GM12878 (cell line): ENCODE measurements at regions not wholly inside any gene's neighbourhood (a gene's known extent, or its start where the extent isn't known, plus 50 kb on each side); places are given as distances from the start of the nearest gene placed in this dataset.

Source experiments
- ATAC-seq: fragments of 200-7000 bp; cut with Tn5 transposase; 3 replicates; pipeline ENCODE4 v1.9.1; 2020; ENCODE audit warnings: mild to moderate bottlenecking, moderate library complexity
- BruUV-seq: library from RNA; stranded (reverse); fragments of 400-500 nt; replicated peaks from 2 replicates; lab custom pipeline; 2021; lab: Mats Ljungman, UMichigan
- CTCF ChIA-PET: fragments of 300-600 bp; sonication (Branson Sonifier 250); formaldehyde crosslinking; extraction: SDS; loops from one replicate; lab custom pipeline; 2021; ENCODE audit warnings: inconsistent platforms; lab: Yijun Ruan, JAX
- POLR2A ChIA-PET: fragments of 350-600 bp; formaldehyde crosslinking; extraction: SDS; loops from one replicate; lab custom pipeline; 2021; ENCODE audit warnings: inconsistent platforms; lab: Charles Lee
- RAD21 ChIA-PET: fragments of 300-600 bp; sonication (Branson Sonifier 250); formaldehyde crosslinking; loops from one replicate; lab custom pipeline; 2023; ENCODE audit warnings: antibody characterized with exemption; ENCODE audit not compliant: unreplicated experiment; lab: Charles Lee
- SMC1A ChIA-PET: fragments of 300-600 bp; sonication (Branson Sonifier 250); formaldehyde crosslinking; loops from one replicate; lab custom pipeline; 2023; ENCODE audit not compliant: unreplicated experiment, uncharacterized antibody; lab: Charles Lee
- DNase-seq: peaks from one replicate; pipeline ENCODE4 v3.0.0-alpha.2; 2011; ENCODE audit warnings: low read depth, low spot score
- FAIRE-seq: peaks from 3 replicates; lab custom pipeline; 2011; peaks lifted over from hg19 to GRCh38; lab: Jason Lieb, UNC
- H2AFZ ChIP-seq: 2 replicates; pipeline ENCODE4 v1.6.0; 2011; ENCODE audit warnings: low read depth, low read length, control low read depth; ENCODE audit not compliant: control insufficient read depth
- H3K27ac ChIP-seq: 2 replicates; pipeline ENCODE4 v1.5.1; 2011; ENCODE audit warnings: control low read depth; ENCODE audit not compliant: control insufficient read depth, insufficient read depth
- H3K27me3 ChIP-seq, 2 experiments: replicated peaks in 1 of 2; 2 replicates each; pipeline versions ENCODE4 v1.6.0 to v1.6.1; 2011; ENCODE audit warnings: low read length in 1 of 2; ENCODE audit not compliant: control insufficient read depth in 2 of 2, insufficient read depth in 2 of 2
- H3K36me3 ChIP-seq, 2 experiments: 2 replicates each; pipeline ENCODE4 v1.5.1; 2011; ENCODE audit warnings: low read length in 1 of 2; ENCODE audit not compliant: control insufficient read depth in 2 of 2, insufficient read depth in 2 of 2
- H3K4me1 ChIP-seq: 2 replicates; pipeline ENCODE4 v1.6.1; 2011; ENCODE audit warnings: mild to moderate bottlenecking, low read length, moderate library complexity, mixed read lengths; ENCODE audit not compliant: control insufficient read depth, insufficient read depth
- H3K4me2 ChIP-seq: 2 replicates; pipeline ENCODE4 v1.6.0; 2011; ENCODE audit warnings: control low read depth; ENCODE audit not compliant: control insufficient read depth, insufficient read depth
- H3K4me3 ChIP-seq: fragments of 200-600 bp; sonication (generic); 2 replicates; pipeline ENCODE4 v1.5.1; 2016
- H3K79me2 ChIP-seq: 2 replicates; pipeline ENCODE4 v1.6.0; 2011; ENCODE audit warnings: low read length; ENCODE audit not compliant: control insufficient read depth, insufficient read depth
- H3K9ac ChIP-seq: 2 replicates; pipeline ENCODE4 v1.8.0; 2011; ENCODE audit warnings: low read length, control low read depth, mixed read lengths; ENCODE audit not compliant: control insufficient read depth, insufficient read depth
- H3K9me3 ChIP-seq: replicated peaks from 3 replicates; pipeline ENCODE4 v1.5.1; 2011; ENCODE audit warnings: mild to moderate bottlenecking, low read length; ENCODE audit not compliant: control insufficient read depth, insufficient read depth
- H4K20me1 ChIP-seq: 2 replicates; pipeline ENCODE4 v1.6.0; 2011; ENCODE audit not compliant: control insufficient read depth, insufficient read depth
- HCFC1 ChIP-seq: fragments of 150-350 bp; IDR thresholded peaks from 2 replicates; pipeline ENCODE4 v1.6.1; 2014; ENCODE audit warnings: low read length
- HDAC2 ChIP-seq: fragments of 200-600 bp; sonication (generic); IDR thresholded peaks from 2 replicates; pipeline ENCODE4 v1.6.1; 2017
- IKZF1 ChIP-seq: fragments of 450-650 bp; conservative IDR thresholded peaks from 2 replicates; pipeline ENCODE4 v1.6.1; 2017; ENCODE audit warnings: antibody characterized with exemption, mild to moderate bottlenecking
- NFXL1 ChIP-seq: fragments of 450-650 bp; IDR thresholded peaks from 2 replicates; pipeline ENCODE4 v1.6.1; 2017; ENCODE audit warnings: antibody characterized with exemption, mild to moderate bottlenecking, borderline replicate concordance
- NKRF ChIP-seq: fragments of 450-650 bp; conservative IDR thresholded peaks from 2 replicates; pipeline ENCODE4 v1.6.1; 2017; ENCODE audit warnings: mild to moderate bottlenecking, moderate library complexity
- PBX3 ChIP-seq: IDR thresholded peaks from 2 replicates; pipeline ENCODE4 v1.6.1; 2011; ENCODE audit warnings: mild to moderate bottlenecking, low read depth, low read length, moderate library complexity; ENCODE audit not compliant: insufficient replicate concordance
- POLR2A ChIP-seq: IDR thresholded peaks from 2 replicates; pipeline ENCODE4 v1.6.1; 2011; ENCODE audit warnings: low read depth, mild to moderate bottlenecking, low read length
- REST ChIP-seq: IDR thresholded peaks from 2 replicates; pipeline ENCODE4 v1.6.1; 2012; ENCODE audit warnings: mild to moderate bottlenecking, low read depth, low read length
- SMAD5 ChIP-seq: IDR thresholded peaks from 2 replicates; pipeline ENCODE4 v1.6.1; 2016; ENCODE audit warnings: antibody characterized with exemption, low read depth
- SMARCA5 ChIP-seq: fragments of 450-650 bp; IDR thresholded peaks from 2 replicates; pipeline ENCODE4 v1.6.1; 2017; ENCODE audit warnings: mild to moderate bottlenecking
- SP1 ChIP-seq: IDR thresholded peaks from one replicate; pipeline ENCODE4 v1.6.1; 2011; ENCODE audit warnings: low read depth, low read length
- TCF7 ChIP-seq: IDR thresholded peaks from 2 replicates; pipeline ENCODE4 v1.6.1; 2014; ENCODE audit warnings: antibody characterized with exemption, borderline replicate concordance
- ZZZ3 ChIP-seq: IDR thresholded peaks from 2 replicates; pipeline ENCODE4 v1.6.1; 2011; ENCODE audit warnings: low read depth; ENCODE audit not compliant: control insufficient read depth, insufficient read length
- WGBS: methylation state at CpG from one replicate; pipeline ENCODE4 v1.1.6; 2016; ENCODE audit warnings: low lambda C conversion rate; ENCODE audit not compliant: insufficient replicate concordance, insufficient coverage; ENCODE audit errors: missing lambda C conversion rate; 5-methylcytosine and 5-hydroxymethylcytosine counted together
- in situ Hi-C: fragments of 300-500 bp; cut with MboI; formaldehyde crosslinking; loops from 9 replicates; pipeline ENCODE4 v1.14.3; 2018; ENCODE audit warnings: mixed read lengths
- intact Hi-C: fragments of 100-400 bp; cut with micrococcal nuclease; formaldehyde crosslinking; loops from one replicate; pipeline ENCODE4 v1.14.2; 2022; ENCODE audit not compliant: unreplicated experiment
- TF ChIP-seq, protein P1 (sequence below): fragments of 450-650 bp; formaldehyde crosslinking; IDR thresholded peaks from 2 replicates; pipeline ENCODE4 v1.5.0; 2022; ENCODE audit warnings: mild to moderate bottlenecking, missing genetic modification characterization
- TF ChIP-seq, protein P2 (sequence below): IDR thresholded peaks from 2 replicates; pipeline ENCODE4 v1.6.1; 2012; ENCODE audit warnings: low read depth, low read length, improper control_type of control experiment

DNA sequence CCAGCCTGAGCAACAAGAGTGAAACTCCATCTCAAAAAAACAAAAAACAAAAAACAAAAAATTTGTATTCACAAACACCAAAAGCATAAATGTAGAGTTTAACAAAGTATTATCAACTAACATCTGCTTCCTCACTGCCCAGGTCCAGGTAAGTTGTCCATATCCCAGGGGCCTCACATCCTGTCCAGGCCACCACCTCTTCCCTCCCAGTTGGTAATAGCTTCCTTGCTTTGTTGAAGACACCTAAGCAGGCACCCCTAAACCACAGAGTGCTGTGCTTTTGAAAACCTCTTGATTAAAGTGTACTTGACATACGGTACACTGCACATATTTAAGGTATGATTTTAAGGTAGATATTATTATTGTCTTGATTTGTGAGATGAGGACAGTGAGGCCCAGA lies 299.8 kb downstream of the SHQ1 start:
- Histone ChIP-seq H3K9me3 (no peaks in the 10 kb centered on the region), H3K4me1 (peaks cover 9% of the 10 kb centered on the region), H3K9ac (no peak overlapping the region), H3K27ac (no peak overlapping the region), H3K4me2 (no peak overlapping the region), H3K27me3 (no peaks in the 10 kb centered on the region), H4K20me1 (no peaks in the 10 kb centered on the region), H3K4me3 (no peak overlapping the region), H3K36me3 (no peaks in the 10 kb centered on the region), H3K79me2 (no peaks in the 10 kb centered on the region), H2AFZ (no peak overlapping the region)
- ATAC-seq, result no peak
- in situ Hi-C loops (no loop called here), intact Hi-C loops (no loop called here)
- WGBS, result 0% methylated on average over 1 of the region's 1 CpG
- FAIRE-seq, result no peak
- ChIA-PET CTCF (interaction anchor here (1.2 kb wide), 1 partner anchor 118 kb away, joined by 3 read pairs; no protein-coding TSS in a partner anchor), POLR2A (no interaction called here), RAD21 (interaction anchor here (1.5 kb wide), 1 partner anchor 11 kb away, joined by 3 read pairs; no protein-coding TSS in a partner anchor), SMC1A (interaction anchor here (1.4 kb wide), 1 partner anchor 13 kb away, joined by 4 read pairs; no protein-coding TSS in a partner anchor)
- no TSS peak for BruUV-seq
- no peak for DNase-seq
- TF ChIP-seq REST (no peak), SMARCA5 (no peak), SP1 (no peak), POLR2A (no peak), IKZF1 (no peak), SMAD5 (no peak), HDAC2 (no peak), NFXL1 (no peak), ZZZ3 (no peak), PBX3 (no peak), NKRF (no peak), HCFC1 (no peak), TCF7 (no peak)
- TF ChIP-seq, protein P1, sequence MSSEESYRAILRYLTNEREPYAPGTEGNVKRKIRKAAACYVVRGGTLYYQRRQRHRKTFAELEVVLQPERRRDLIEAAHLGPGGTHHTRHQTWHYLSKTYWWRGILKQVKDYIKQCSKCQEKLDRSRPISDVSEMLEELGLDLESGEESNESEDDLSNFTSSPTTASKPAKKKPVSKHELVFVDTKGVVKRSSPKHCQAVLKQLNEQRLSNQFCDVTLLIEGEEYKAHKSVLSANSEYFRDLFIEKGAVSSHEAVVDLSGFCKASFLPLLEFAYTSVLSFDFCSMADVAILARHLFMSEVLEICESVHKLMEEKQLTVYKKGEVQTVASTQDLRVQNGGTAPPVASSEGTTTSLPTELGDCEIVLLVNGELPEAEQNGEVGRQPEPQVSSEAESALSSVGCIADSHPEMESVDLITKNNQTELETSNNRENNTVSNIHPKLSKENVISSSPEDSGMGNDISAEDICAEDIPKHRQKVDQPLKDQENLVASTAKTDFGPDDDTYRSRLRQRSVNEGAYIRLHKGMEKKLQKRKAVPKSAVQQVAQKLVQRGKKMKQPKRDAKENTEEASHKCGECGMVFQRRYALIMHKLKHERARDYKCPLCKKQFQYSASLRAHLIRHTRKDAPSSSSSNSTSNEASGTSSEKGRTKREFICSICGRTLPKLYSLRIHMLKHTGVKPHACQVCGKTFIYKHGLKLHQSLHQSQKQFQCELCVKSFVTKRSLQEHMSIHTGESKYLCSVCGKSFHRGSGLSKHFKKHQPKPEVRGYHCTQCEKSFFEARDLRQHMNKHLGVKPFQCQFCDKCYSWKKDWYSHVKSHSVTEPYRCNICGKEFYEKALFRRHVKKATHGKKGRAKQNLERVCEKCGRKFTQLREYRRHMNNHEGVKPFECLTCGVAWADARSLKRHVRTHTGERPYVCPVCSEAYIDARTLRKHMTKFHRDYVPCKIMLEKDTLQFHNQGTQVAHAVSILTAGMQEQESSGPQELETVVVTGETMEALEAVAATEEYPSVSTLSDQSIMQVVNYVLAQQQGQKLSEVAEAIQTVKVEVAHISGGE (CRISPR knock-in tag), result no peak
- TF ChIP-seq, protein P2, sequence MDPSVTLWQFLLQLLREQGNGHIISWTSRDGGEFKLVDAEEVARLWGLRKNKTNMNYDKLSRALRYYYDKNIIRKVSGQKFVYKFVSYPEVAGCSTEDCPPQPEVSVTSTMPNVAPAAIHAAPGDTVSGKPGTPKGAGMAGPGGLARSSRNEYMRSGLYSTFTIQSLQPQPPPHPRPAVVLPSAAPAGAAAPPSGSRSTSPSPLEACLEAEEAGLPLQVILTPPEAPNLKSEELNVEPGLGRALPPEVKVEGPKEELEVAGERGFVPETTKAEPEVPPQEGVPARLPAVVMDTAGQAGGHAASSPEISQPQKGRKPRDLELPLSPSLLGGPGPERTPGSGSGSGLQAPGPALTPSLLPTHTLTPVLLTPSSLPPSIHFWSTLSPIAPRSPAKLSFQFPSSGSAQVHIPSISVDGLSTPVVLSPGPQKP, result no peak
